ENCODE measurements at regions not wholly inside any gene's neighbourhood (a gene's known extent, or its start where the extent isn't known, plus 50 kb on each side); places are given as distances from the start of the nearest gene placed in this dataset.

DNA sequence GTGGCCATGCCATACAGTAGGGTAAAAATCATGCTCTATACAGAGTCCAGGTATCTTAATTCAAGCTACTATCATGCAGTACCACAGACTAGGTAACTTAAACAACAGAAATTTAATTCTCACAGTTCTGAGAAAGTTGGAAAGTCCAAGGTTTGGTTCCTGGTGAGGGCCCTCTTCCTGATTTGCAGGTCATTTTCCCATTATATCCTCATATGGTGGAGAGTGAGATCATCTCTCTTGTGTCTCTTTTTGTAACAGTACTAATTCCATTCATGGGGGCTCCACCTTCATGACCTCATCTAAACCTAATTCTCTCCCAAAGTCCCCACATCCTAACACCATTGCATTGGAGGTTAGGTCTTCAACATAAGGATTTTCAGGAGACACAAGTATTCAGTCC is 335.0 kb upstream of the ACVR2A start:
- no peak for TF ChIP-seq EZH2 (IDR thresholded peaks at IDR 0.05; ENCODE audit: borderline replicate concordance, insufficient read depth, low read depth, low read length, poor library complexity, severe bottlenecking)
- TF ChIP-seq, protein P1, sequence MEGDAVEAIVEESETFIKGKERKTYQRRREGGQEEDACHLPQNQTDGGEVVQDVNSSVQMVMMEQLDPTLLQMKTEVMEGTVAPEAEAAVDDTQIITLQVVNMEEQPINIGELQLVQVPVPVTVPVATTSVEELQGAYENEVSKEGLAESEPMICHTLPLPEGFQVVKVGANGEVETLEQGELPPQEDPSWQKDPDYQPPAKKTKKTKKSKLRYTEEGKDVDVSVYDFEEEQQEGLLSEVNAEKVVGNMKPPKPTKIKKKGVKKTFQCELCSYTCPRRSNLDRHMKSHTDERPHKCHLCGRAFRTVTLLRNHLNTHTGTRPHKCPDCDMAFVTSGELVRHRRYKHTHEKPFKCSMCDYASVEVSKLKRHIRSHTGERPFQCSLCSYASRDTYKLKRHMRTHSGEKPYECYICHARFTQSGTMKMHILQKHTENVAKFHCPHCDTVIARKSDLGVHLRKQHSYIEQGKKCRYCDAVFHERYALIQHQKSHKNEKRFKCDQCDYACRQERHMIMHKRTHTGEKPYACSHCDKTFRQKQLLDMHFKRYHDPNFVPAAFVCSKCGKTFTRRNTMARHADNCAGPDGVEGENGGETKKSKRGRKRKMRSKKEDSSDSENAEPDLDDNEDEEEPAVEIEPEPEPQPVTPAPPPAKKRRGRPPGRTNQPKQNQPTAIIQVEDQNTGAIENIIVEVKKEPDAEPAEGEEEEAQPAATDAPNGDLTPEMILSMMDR (IDR thresholded peaks at IDR 0.05), result no peak
- Histone ChIP-seq H4K20me1 (ENCODE audit: control insufficient read depth, insufficient read depth, low read length, poor library complexity, severe bottlenecking) (no peaks in the 10 kb centered on the region), H3K36me3 (replicated peaks in 1 of 2; ENCODE audit: control extremely low read depth in 1 of 2, control insufficient read depth in 1 of 2, extremely low read depth in 1 of 2, insufficient read depth in 2 of 2, low read length in 1 of 2) (no peaks in the 10 kb centered on the region), H2AFZ (ENCODE audit: insufficient read depth, low read depth, low read length, poor library complexity, severe bottlenecking) (no peak overlapping the region), H3K9ac (ENCODE audit: low read length) (no peak overlapping the region), H3K79me2 (ENCODE audit: control insufficient read depth, insufficient read depth, low read length) (no peaks in the 10 kb centered on the region), H3K4me1 (ENCODE audit: control insufficient read depth in 2 of 2, insufficient read depth in 2 of 2, low read length in 2 of 2) (no peaks in the 10 kb centered on the region), H3K4me2 (replicated peaks; ENCODE audit: low read depth, low read length, poor library complexity, severe bottlenecking) (no peak overlapping the region), H3K4me3 (ENCODE audit: control extremely low read depth in 1 of 5, extremely low read depth in 1 of 5, insufficient read depth in 1 of 5, low read depth in 2 of 5, low read length in 4 of 5) (no peak overlapping the region), H3K27ac (ENCODE audit: low read length in 2 of 2) (no peak overlapping the region), H3K9me3 (ENCODE audit: control extremely low read depth in 1 of 3, control insufficient read depth in 2 of 3, insufficient read depth in 1 of 3, low read length in 2 of 3) (peaks cover 0 to 9% (median 0%) of the 10 kb centered on the region in 3 donors), H3K27me3 (replicated peaks in 1 of 4; ENCODE audit: control extremely low read depth in 1 of 4, control insufficient read depth in 3 of 4, insufficient read depth in 4 of 4, low read length in 3 of 4) (no peaks in the 10 kb centered on the region)
- ATAC-seq (ENCODE audit: low read depth), result no peak
- DNase-seq, result no peak
- H3K9me3 Mint-ChIP-seq (ENCODE audit: insufficient read depth), result no peaks in the 10 kb centered on the region
- ChIA-PET CTCF (no interaction called here), POLR2A (no interaction called here)
- peaks cover 9% of the 10 kb centered on the region for H3K27me3 Mint-ChIP-seq
- intact Hi-C loops (cut with micrococcal nuclease), result no loop called here
- H3K4me1 Mint-ChIP-seq, result no peaks in the 10 kb centered on the region
- no peak overlapping the region for H3K4me3 Mint-ChIP-seq
- no peak overlapping the region for H3K27ac Mint-ChIP-seq

DNA sequence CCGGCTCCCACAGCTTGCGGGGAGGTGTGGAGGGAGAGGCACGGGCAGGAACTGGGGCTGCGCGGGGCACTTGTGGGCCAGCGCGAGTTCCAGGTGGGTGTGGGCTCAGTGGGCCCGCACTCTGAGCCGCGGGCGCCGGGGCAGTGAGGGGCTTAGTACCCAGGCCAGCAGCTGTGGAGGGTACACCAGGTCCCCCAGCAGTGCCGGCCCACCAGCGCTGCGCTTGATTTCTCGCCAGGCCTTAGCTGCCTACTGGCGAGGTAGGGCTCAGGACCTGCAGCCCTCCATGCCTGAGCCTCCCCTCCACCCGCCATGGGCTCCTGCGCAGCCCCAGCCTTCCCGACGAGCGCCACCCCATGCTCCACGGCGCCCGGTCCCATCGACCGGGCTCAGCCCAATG is 337.9 kb upstream of the ACVR2A start:
- no peak for TF ChIP-seq EZH2 (IDR thresholded peaks at IDR 0.05; ENCODE audit: borderline replicate concordance, insufficient read depth, low read depth, low read length, poor library complexity, severe bottlenecking)
- TF ChIP-seq, protein P1 (IDR thresholded peaks at IDR 0.05), result no peak
- intact Hi-C loops (cut with micrococcal nuclease), result no loop called here

More for the DNA sequence above, 337.9 kb upstream of the ACVR2A start:
- POLR2A ChIA-PET, result no interaction called here
- Histone ChIP-seq H3K4me3 (ENCODE audit: control extremely low read depth in 1 of 5, extremely low read depth in 1 of 5, insufficient read depth in 1 of 5, low read depth in 2 of 5, low read length in 4 of 5) (no peak overlapping the region), H3K4me1 (ENCODE audit: control insufficient read depth in 2 of 2, insufficient read depth in 2 of 2, low read length in 2 of 2) (no peaks in the 10 kb centered on the region), H3K79me2 (ENCODE audit: control insufficient read depth, insufficient read depth, low read length) (no peaks in the 10 kb centered on the region), H3K9me3 (ENCODE audit: control extremely low read depth in 1 of 3, control insufficient read depth in 2 of 3, insufficient read depth in 1 of 3, low read length in 2 of 3) (peaks cover 0 to 9% (median 0%) of the 10 kb centered on the region in 3 donors), H3K27ac (ENCODE audit: low read length in 2 of 2) (no peak overlapping the region), H3K36me3 (replicated peaks in 1 of 2; ENCODE audit: control extremely low read depth in 1 of 2, control insufficient read depth in 1 of 2, extremely low read depth in 1 of 2, insufficient read depth in 2 of 2, low read length in 1 of 2) (no peaks in the 10 kb centered on the region), H3K4me2 (replicated peaks; ENCODE audit: low read depth, low read length, poor library complexity, severe bottlenecking) (no peak overlapping the region), H4K20me1 (ENCODE audit: control insufficient read depth, insufficient read depth, low read length, poor library complexity, severe bottlenecking) (no peaks in the 10 kb centered on the region), H3K9ac (ENCODE audit: low read length) (no peak overlapping the region), H2AFZ (ENCODE audit: insufficient read depth, low read depth, low read length, poor library complexity, severe bottlenecking) (no peak overlapping the region), H3K27me3 (replicated peaks in 1 of 4; ENCODE audit: control extremely low read depth in 1 of 4, control insufficient read depth in 3 of 4, insufficient read depth in 4 of 4, low read length in 3 of 4) (no peaks in the 10 kb centered on the region)
- DNase-seq (no peak), ATAC-seq (ENCODE audit: low read depth) (no peak)
- no peak overlapping the region for H3K27ac Mint-ChIP-seq
- H3K27me3 Mint-ChIP-seq, result peaks cover 23% of the 10 kb centered on the region
- no peaks in the 10 kb centered on the region for H3K9me3 Mint-ChIP-seq (ENCODE audit: insufficient read depth)
- H3K4me1 Mint-ChIP-seq, result no peaks in the 10 kb centered on the region
- 98% methylated on average over 27 of the region's 27 CpGs for WGBS (ENCODE audit: insufficient coverage)
- H3K4me3 Mint-ChIP-seq, result no peak overlapping the region
- CTCF ChIA-PET, result no interaction called here
